Colonic mucosa (tissue), 4 donors: ENCODE measurements at regions not wholly inside any gene's neighbourhood (a gene's known extent, or its start where the extent isn't known, plus 50 kb on each side); places are given as distances from the start of the nearest gene placed in this dataset.

Source experiments
- DNase-seq: peaks from one replicate; pipeline ENCODE4 v3.0.0-alpha.2; 2020
- H3K27ac ChIP-seq: fragments of 200-600 bp; one replicate; pipeline ENCODE4 v1.8.0; 2021
- H3K27me3 ChIP-seq: fragments of 200-600 bp; one replicate; pipeline ENCODE4 v1.8.0; 2021
- H3K36me3 ChIP-seq: fragments of 200-600 bp; one replicate; pipeline ENCODE4 v1.8.0; 2021
- H3K4me1 ChIP-seq: fragments of 200-600 bp; one replicate; pipeline ENCODE4 v1.8.0; 2021; ENCODE audit warnings: mild to moderate bottlenecking
- H3K4me3 ChIP-seq: fragments of 200-600 bp; one replicate; pipeline ENCODE4 v1.8.0; 2021
- H3K9ac ChIP-seq, 2 donors: one replicate each; pipeline ENCODE4 v1.7.0; 2013; ENCODE audit warnings: control low read depth in 2 of 2, low read depth in 2 of 2, low read length in 2 of 2
- H3K9me3 ChIP-seq: fragments of 200-600 bp; one replicate; pipeline ENCODE4 v1.8.0; 2021
- CTCF ChIP-seq: fragments of 200-600 bp; IDR thresholded peaks from one replicate; pipeline ENCODE4 v1.8.0; 2022; ENCODE audit warnings: antibody characterized with exemption, mild to moderate bottlenecking
- intact Hi-C: fragments of 100-400 bp; cut with DNase I; formaldehyde crosslinking; loops from one replicate; pipeline ENCODE4 v1.14.1; 2022
- donor health status: healthy.
- donor health status: DM: no; HTN: no; CAD: no.
- donor health status: DM: no; HTN: no; CAD: no.

- no peak overlapping the region for H3K9ac ChIP-seq
- intact Hi-C loops = no loop called here
- H3K36me3 ChIP-seq = no peaks in the 10 kb centered on the region
- H3K4me3 ChIP-seq = no peak overlapping the region
- H3K27ac ChIP-seq = no peak overlapping the region
- no peak for TF ChIP-seq CTCF
- no peak for DNase-seq
- H3K9me3 ChIP-seq = no peaks in the 10 kb centered on the region
- no peaks in the 10 kb centered on the region for H3K27me3 ChIP-seq
- H3K4me1 ChIP-seq = no peaks in the 10 kb centered on the region
Observed at GRCh38 chr22:49650336-49651241, 177.1 kb downstream of the BRD1 start.

- Histone ChIP-seq H3K4me1 (no peaks in the 10 kb centered on the region), H3K4me3 (no peak overlapping the region), H3K9me3 (no peaks in the 10 kb centered on the region), H3K9ac (no peak overlapping the region), H3K27ac (no peak overlapping the region), H3K27me3 (no peaks in the 10 kb centered on the region), H3K36me3 (no peaks in the 10 kb centered on the region)
- TF ChIP-seq CTCF = no peak
- no peak for DNase-seq
- intact Hi-C loops = no loop called here
Observed at GRCh38 chr22:49649166-49650068, 178.3 kb downstream of the BRD1 start.

- Histone ChIP-seq H3K9me3 (no peaks in the 10 kb centered on the region), H3K9ac (no peak overlapping the region), H3K27me3 (no peaks in the 10 kb centered on the region), H3K4me1 (no peaks in the 10 kb centered on the region), H3K27ac (no peak overlapping the region), H3K4me3 (no peak overlapping the region), H3K36me3 (no peaks in the 10 kb centered on the region)
- DNase-seq = no peak
- intact Hi-C loops = no loop called here
- TF ChIP-seq CTCF = no peak
Observed at GRCh38 chr22:49648053-49648452, 179.6 kb downstream of the BRD1 start.

- Histone ChIP-seq H3K36me3 (no peaks in the 10 kb centered on the region), H3K9me3 (no peaks in the 10 kb centered on the region), H3K4me3 (no peak overlapping the region), H3K9ac (no peak overlapping the region), H3K4me1 (no peaks in the 10 kb centered on the region), H3K27me3 (no peaks in the 10 kb centered on the region), H3K27ac (no peak overlapping the region)
- TF ChIP-seq CTCF = no peak
- no peak for DNase-seq
- intact Hi-C loops = no loop called here
Observed at GRCh38 chr22:49647627-49648026, 180.0 kb downstream of the BRD1 start.

- H3K36me3 ChIP-seq = no peaks in the 10 kb centered on the region
- no peak overlapping the region for H3K9ac ChIP-seq
- DNase-seq = no peak
- no peaks in the 10 kb centered on the region for H3K9me3 ChIP-seq
- H3K4me3 ChIP-seq = no peak overlapping the region
- intact Hi-C loops = no loop called here
- H3K4me1 ChIP-seq = no peaks in the 10 kb centered on the region
- TF ChIP-seq CTCF = no peak
- no peaks in the 10 kb centered on the region for H3K27me3 ChIP-seq
- H3K27ac ChIP-seq = no peak overlapping the region
Observed at GRCh38 chr22:49646876-49647275, 180.8 kb downstream of the BRD1 start.
